Stimulated activated CD4-positive, alpha-beta T cell treated with anti-CD3 and anti-CD28 coated beads, TNF-alpha, amount 100 ng/mL, for 1 hour (primary cell): ENCODE measurements at regions not wholly inside any gene's neighbourhood (a gene's known extent, or its start where the extent isn't known, plus 50 kb on each side); places are given as distances from the start of the nearest gene placed in this dataset.
"Not testable (repeated sequence)": the region's sequence is repeated elsewhere in the genome, so short reads cannot be mapped to it uniquely, and the experiment has no call there.

Experiments
- DNase-seq, 3 donors: peaks; one replicate each; pipeline ENCODE4 v3.0.0-alpha.2; 2020; ENCODE audit warnings: low read depth in 3 of 3, low spot score in 1 of 3

DNA sequence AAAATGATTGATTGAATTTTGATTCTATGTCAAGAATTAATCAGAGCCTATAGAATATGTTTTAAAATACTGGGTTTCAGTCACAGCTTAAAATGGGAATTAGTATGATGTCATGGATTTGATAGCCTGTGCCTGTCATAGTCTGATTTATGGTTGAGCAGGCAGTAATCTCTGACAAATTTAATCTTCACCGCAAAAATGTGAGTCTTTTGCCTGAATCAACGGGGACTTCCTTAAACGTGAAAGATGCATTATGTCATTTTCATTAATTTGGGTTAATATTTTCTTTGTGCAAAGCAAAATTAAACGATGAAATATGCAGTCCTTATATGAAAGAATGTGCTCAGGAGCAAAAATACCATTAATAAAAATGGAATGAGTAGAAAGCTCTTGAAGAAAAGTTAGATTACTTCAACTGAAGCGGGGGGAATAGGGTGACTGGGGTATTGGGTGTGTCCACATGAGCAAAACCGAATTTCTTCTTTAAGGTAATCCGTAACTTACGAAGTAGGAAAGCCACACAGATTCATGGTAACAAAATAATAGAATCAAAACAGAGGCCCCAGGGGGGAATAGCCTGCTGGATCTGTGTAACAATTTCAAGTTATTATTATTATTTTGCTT is 339.6 kb upstream of the NOX3 start:
- DNase-seq = no peak

- no peak for DNase-seq
These were observed 336.3 kb upstream of the NOX3 start for GRCh38 chr6:155791891-155792290.

GRCh38 chr6:155791186-155791585 is 335.5 kb upstream of the NOX3 start:
- no peak for DNase-seq

GRCh38 chr6:155787168-155787567 is 331.5 kb upstream of the NOX3 start:
- no peak for DNase-seq

GRCh38 chr6:155786528-155786927 is 330.9 kb upstream of the NOX3 start:
- no peak for DNase-seq

DNA sequence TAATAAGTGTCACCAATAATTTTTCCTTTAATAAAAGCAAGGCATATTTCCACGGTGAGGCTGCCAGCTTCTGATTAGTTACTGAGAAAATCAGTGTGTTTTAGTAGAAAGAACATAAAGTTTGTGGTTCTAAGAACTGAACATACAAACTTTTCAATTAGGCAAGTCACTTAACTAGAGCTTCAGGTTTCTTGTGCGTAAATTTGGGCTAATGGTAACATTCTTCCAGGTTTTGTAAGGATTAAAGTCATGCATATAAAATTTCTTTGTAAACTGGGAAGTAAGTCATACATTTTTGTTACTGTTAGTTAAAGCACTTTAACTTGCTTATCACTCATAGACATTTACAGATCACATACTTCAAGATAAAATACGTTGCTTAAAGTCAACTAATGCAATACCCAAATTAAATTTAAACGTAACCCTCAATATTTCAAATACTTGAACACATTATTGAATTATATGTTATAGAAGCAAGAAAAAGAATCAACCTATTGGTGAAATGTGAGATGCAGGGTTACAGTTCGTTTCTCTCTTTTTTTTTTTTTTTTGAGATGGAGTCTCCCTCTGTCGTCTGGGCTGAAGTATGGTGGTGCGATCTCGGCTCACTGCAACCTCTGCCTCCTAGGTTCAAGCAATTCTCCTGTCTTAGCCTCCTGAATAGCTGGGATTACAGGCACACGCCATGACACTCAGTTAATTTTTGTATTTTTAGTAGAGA is 327.3 kb upstream of the NOX3 start:
- no peak for DNase-seq

GRCh38 chr6:155782320-155782731 is 326.7 kb upstream of the NOX3 start:
- DNase-seq = no peak

GRCh38 chr6:155779456-155779855 is 323.8 kb upstream of the NOX3 start:
- DNase-seq = no peak

- no peak for DNase-seq
These were observed 322.7 kb upstream of the NOX3 start for GRCh38 chr6:155778336-155778735.

GRCh38 chr6:155771822-155772221 is 316.2 kb upstream of the NOX3 start:
- DNase-seq = no peak

GRCh38 chr6:155770856-155771255 is 315.2 kb upstream of the NOX3 start:
- DNase-seq = no peak

DNA sequence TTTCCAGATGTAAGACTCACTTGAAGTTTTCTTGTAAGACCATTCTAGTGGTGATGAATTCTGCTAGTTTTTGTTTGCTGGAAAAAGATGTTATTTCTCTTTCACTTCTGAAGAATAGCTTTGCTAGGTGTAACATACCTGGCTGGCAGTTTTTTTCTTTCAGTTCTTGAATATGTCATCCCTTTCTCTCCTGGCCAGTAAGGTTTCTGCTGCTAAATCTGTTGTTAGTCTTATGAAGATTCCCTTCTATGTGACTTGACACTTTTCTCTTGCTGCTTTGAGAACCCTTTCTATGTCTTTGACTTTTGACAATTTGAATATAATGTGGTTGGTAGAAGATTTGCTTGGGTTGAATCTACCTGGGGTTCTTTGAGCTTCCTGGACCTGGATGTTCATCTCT is 314.7 kb upstream of the NOX3 start:
- DNase-seq = no peak

DNA sequence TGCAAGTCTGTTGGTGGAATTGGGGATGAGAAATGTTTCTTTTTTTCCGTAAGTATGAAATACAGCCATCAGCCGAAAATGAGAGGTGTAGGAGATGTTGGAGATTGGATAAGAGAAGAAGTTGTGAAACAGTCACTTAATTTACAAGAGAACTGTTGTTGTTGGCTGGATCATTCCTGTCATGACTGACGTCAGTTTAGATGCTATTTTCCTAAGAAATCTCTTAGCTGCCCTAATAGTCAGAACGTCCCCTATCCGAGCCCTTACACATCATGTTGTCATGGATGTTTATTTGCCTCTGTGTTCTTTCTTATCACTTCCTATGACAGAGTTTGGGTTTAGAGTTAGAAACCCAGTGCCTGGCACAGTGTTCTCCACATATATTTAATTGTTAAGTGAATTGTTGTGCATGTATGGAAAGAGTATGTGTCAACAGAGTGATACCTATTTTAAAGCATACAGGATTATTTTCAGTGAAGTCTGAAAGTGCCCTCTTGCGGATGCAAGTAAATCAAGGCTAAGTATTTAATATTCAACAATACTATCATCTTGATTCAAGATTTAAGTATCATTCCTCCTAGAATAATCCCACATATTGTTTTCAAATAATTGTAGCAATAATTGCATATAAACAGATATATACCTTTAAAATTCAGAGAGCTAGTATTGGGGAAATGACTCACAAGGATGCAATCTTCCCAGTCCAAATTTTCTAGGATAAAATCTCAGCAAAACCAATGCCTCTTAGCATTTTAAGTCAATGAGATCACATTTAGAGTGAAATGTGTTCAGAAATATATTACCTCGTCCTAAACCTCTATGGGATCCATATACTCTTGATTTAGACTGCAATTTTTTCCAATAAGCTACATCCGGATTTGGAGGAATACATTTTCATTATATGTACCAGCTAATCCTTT is 309.9 kb upstream of the NOX3 start:
- DNase-seq = no peak

DNA sequence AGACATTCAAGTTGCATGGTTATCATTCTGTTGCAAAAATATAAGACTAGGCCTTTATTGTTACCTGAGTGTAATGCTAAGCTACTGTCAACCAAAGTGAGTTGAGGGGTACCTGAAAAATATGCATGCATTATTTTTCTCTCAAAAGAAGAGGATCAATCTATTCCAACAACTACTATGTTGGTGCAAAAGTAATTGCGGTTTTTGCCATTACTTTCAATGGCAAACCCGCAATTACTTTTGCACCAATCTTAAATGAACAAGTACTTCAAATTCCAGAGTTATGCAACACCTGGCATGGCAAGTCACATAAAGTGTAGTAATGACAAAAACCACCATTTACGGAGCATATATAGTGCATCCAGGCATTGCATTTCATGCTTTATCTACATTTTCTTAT is 307.0 kb upstream of the NOX3 start:
- no peak for DNase-seq

- DNase-seq = no peak
These were observed 299.8 kb upstream of the NOX3 start for GRCh38 chr6:155755452-155755851.

DNA sequence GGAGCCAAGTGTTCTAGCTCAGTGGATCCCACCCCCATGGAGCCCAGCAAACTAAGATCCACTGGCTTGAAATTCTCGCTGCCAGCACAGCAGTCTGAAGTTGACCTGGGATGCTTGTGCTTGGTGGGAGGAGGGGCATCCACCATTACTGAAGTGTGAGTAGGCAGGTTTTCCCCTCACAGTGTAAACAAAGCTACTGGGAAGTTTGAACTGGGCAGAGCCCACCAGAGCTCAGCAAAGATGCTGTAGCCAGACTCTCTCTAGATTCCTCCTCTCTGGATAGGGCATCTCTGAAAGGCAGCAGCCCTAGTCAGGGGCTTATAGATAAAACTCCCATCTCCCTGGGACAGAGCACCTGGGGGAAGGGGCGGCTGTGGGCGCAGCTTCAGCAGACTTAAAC is 293.1 kb upstream of the NOX3 start:
- not testable (repeated sequence) for DNase-seq

GRCh38 chr6:155747491-155747890 is 291.9 kb upstream of the NOX3 start:
- no peak for DNase-seq

DNA sequence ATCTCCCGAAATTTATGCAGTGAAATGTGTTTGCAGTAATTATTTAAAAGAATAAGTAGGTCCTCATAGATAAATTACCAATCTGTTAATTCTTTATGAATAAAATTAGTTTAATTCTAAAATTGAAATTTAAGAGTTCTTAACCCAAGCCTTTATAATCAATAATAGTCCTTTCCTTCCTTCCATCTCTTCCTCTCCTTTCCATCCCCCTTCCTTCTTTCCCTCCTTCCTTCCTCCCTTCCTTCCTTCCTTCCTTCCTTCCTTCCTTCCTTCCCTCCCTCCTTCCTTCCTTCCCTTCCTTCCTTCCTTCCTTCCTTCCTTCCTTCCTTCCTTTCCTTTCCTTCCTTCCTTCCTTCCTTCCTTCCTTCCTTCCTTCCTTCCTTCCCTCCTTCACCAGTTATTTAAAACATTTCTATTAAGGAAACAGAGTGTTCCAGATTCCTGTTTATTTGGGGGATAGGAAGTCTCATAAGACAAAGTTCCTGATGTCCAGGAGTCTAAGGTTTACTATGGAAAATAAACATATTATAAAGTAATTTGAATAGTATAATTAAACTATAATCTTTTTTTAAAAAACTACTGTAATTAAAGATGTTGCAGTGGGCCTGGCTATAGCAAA is 285.3 kb upstream of the NOX3 start:
- DNase-seq = no peak

DNA sequence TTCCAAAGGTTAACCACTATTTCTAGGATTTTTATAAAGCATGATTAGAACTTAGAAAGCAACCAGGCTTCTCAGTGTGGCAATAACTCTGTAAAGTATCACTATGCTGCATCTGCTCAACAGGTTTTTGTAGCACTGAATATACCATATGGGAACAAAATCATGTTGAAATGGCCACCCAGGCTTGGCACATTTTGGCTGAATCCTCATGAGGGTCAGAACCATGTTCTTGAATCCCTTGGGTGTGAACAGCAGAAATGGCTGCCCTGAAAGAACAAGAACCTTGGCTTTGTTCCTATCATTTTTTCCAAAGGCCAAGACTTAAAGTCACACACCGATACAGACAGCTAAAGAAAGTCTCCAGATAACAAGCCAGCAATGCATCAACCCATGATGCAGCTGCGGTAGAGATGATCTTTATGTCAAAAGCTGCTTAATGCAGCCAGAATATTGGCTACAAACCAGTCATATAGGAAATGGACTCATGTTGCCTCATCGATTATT is 283.0 kb upstream of the NOX3 start:
- no peak for DNase-seq

GRCh38 chr6:155717374-155717773 is 261.7 kb upstream of the NOX3 start:
- no peak for DNase-seq

GRCh38 chr6:155710704-155711103 is 255.1 kb upstream of the NOX3 start:
- no peak for DNase-seq
